Limb (tissue), 2 donors: ENCODE measurements at regions not wholly inside any gene's neighbourhood (a gene's known extent, or its start where the extent isn't known, plus 50 kb on each side); places are given as distances from the start of the nearest gene placed in this dataset.

Experiments used
- DNase-seq, 2 donors: peaks; one replicate each; pipeline ENCODE4 v3.0.0-alpha.2; 2016; ENCODE audit errors: extremely low spot score in 2 of 2

GRCh38 chr22:34135749-34136148 lies 215.5 kb upstream of the LARGE1 start:
- no peak for DNase-seq

- DNase-seq = no peak
These were observed 229.7 kb upstream of the LARGE1 start for GRCh38 chr22:34150023-34150422.

GRCh38 chr22:34159491-34159890 lies 239.2 kb upstream of the LARGE1 start:
- no peak for DNase-seq

GRCh38 chr22:34160141-34160783 lies 240.0 kb upstream of the LARGE1 start:
- no peak for DNase-seq

GRCh38 chr22:34161431-34162123 lies 241.3 kb upstream of the LARGE1 start:
- DNase-seq = no peak

GRCh38 chr22:34198976-34199375 lies 278.7 kb upstream of the LARGE1 start:
- DNase-seq = no peak

GRCh38 chr22:34210301-34210700 lies 290.0 kb upstream of the LARGE1 start:
- DNase-seq = no peak

GRCh38 chr22:34214372-34214771 lies 294.1 kb upstream of the LARGE1 start:
- DNase-seq = no peak

- DNase-seq = no peak
These were observed 305.0 kb upstream of the LARGE1 start for GRCh38 chr22:34225278-34225677.

GRCh38 chr22:34236527-34236926 lies 316.3 kb upstream of the LARGE1 start:
- DNase-seq = no peak

GRCh38 chr22:34239421-34239820 lies 319.1 kb upstream of the LARGE1 start:
- no peak for DNase-seq

- DNase-seq = no peak
These were observed 322.7 kb upstream of the LARGE1 start for GRCh38 chr22:34243023-34243422.

- no peak for DNase-seq
These were observed 334.8 kb upstream of the LARGE1 start for GRCh38 chr22:34255042-34255441.

GRCh38 chr22:34278121-34278520 lies 357.8 kb upstream of the LARGE1 start:
- DNase-seq = no peak

GRCh38 chr22:34281738-34282137 lies 361.5 kb upstream of the LARGE1 start:
- no peak for DNase-seq

- DNase-seq = no peak
These were observed 363.6 kb upstream of the LARGE1 start for GRCh38 chr22:34283844-34284243.

- DNase-seq = no peak
These were observed 373.0 kb upstream of the LARGE1 start for GRCh38 chr22:34293324-34293723.

- no peak for DNase-seq
These were observed 374.2 kb upstream of the LARGE1 start for GRCh38 chr22:34294476-34294875.

- DNase-seq = no peak
These were observed 374.7 kb upstream of the LARGE1 start for GRCh38 chr22:34294986-34295385.

GRCh38 chr22:34296461-34296860 lies 376.2 kb upstream of the LARGE1 start:
- no peak for DNase-seq

- no peak for DNase-seq
These were observed 377.4 kb upstream of the LARGE1 start for GRCh38 chr22:34297536-34298120.

- peak in 1 of 2 donors; percentile 21 for DNase-seq
These were observed 379.2 kb upstream of the LARGE1 start for GRCh38 chr22:34299496-34299895.

GRCh38 chr22:34301569-34301968 lies 381.3 kb upstream of the LARGE1 start:
- DNase-seq = no peak
